Cerebellar cortex (tissue), 1 donor: ENCODE measurements at regions not wholly inside any gene's neighbourhood (a gene's known extent, or its start where the extent isn't known, plus 50 kb on each side); places are given as distances from the start of the nearest gene placed in this dataset.

Source experiments
- DNase-seq: peaks from one replicate; pipeline ENCODE4 v3.0.0-alpha.2; 2015; ENCODE audit warnings: low spot score

- DNase-seq: no peak
These were observed 62.1 kb downstream of the CTAGE1 start for GRCh38 chr18:22355598-22355997.

- no peak for DNase-seq
These were observed 62.6 kb downstream of the CTAGE1 start for GRCh38 chr18:22355069-22355468.

- no peak for DNase-seq
These were observed 67.7 kb downstream of the CTAGE1 start for GRCh38 chr18:22349966-22350365.

GRCh38 chr18:22349317-22349898, 68.3 kb downstream of the CTAGE1 start:
- no peak for DNase-seq

GRCh38 chr18:22348521-22349316, 69.0 kb downstream of the CTAGE1 start:
- DNase-seq: no peak

- no peak for DNase-seq
These were observed 69.9 kb downstream of the CTAGE1 start for GRCh38 chr18:22347606-22348511.

- no peak for DNase-seq
These were observed 70.6 kb downstream of the CTAGE1 start for GRCh38 chr18:22346953-22347605.

GRCh38 chr18:22346401-22346952, 71.2 kb downstream of the CTAGE1 start:
- DNase-seq: no peak

GRCh38 chr18:22345718-22346117, 72.0 kb downstream of the CTAGE1 start:
- DNase-seq: no peak

GRCh38 chr18:22344908-22345670, 72.6 kb downstream of the CTAGE1 start:
- DNase-seq: no peak

- no peak for DNase-seq
These were observed 73.3 kb downstream of the CTAGE1 start for GRCh38 chr18:22344445-22344844.

- DNase-seq: no peak
These were observed 74.1 kb downstream of the CTAGE1 start for GRCh38 chr18:22343613-22344012.

- no peak for DNase-seq
These were observed 75.1 kb downstream of the CTAGE1 start for GRCh38 chr18:22342625-22343024.

GRCh38 chr18:22340331-22340730, 77.4 kb downstream of the CTAGE1 start:
- no peak for DNase-seq

- no peak for DNase-seq
These were observed 77.8 kb downstream of the CTAGE1 start for GRCh38 chr18:22339913-22340312.

- DNase-seq: no peak
These were observed 79.9 kb downstream of the CTAGE1 start for GRCh38 chr18:22337833-22338232.

- DNase-seq: no peak
These were observed 80.4 kb downstream of the CTAGE1 start for GRCh38 chr18:22337306-22337705.

- no peak for DNase-seq
These were observed 81.3 kb downstream of the CTAGE1 start for GRCh38 chr18:22336406-22336805.

- DNase-seq: no peak
These were observed 82.0 kb downstream of the CTAGE1 start for GRCh38 chr18:22335731-22336198.

GRCh38 chr18:22334567-22334966, 83.1 kb downstream of the CTAGE1 start:
- DNase-seq: no peak

- DNase-seq: no peak
These were observed 85.1 kb downstream of the CTAGE1 start for GRCh38 chr18:22332590-22332989.
